ENCODE measurements at regions not wholly inside any gene's neighbourhood (a gene's known extent, or its start where the extent isn't known, plus 50 kb on each side); places are given as distances from the start of the nearest gene placed in this dataset.
"Not testable (repeated sequence)": the region's sequence is repeated elsewhere in the genome, so short reads cannot be mapped to it uniquely, and the experiment has no call there.

DNA sequence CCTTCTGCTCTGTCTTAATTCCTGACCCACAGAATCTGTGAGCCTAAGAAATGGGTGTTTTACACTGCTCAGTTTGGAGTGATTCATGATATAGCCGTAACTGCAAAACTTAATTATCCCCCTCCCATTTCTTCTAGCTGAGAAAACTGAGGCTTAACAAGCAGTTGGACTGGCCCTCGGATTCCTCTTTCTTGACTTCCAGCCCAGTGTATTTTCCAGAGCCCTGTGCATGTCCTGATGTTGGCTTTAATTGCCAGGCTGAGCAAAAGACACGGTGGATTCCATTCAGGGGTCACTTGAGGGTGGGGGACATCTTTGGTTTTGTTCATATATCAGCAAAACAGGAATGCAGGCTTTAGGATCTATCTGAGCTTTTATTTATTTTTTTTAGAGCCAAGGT is 489.8 kb downstream of the TYW1 start:
- no peak for DNase-seq

DNA sequence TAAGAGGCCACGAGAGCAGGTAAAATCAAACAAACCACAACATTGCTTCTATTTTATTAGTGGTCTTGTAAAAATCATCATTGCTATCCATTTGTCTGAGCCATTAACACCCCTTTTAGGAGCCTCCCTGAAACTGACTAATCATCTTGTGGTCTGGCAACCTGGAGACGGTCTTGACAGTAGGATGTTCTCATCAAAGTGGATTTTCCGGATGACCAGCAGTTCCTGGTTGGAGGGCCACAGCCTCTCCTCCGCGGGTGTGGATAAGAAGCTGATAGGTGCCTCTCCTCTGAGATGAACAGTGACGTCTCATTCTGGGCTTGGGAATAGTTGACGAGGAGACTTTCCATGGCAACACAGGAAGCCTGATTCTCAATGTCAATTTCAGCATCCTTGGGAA is 490.7 kb downstream of the TYW1 start:
- no peak for DNase-seq

DNA sequence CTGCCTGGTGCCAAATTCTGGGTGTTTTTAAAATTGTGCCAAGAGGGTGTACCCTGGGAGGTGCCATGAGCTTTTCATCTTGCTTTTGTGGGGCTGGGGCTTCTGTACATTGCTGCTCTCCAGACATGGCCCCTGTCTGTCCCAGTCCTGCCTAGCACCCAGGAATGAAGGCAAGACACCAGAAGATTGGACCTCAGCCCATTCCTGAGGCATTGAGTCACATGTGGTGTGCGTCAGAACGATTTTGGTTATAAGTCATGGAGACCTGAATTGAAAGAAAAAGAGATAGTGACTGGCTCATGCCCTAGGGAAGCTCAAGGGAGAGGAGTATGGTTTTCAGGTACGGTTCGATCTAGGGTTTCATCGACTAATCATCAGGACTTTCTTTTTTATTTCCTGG is 493.2 kb downstream of the TYW1 start:
- no peak for DNase-seq

DNA sequence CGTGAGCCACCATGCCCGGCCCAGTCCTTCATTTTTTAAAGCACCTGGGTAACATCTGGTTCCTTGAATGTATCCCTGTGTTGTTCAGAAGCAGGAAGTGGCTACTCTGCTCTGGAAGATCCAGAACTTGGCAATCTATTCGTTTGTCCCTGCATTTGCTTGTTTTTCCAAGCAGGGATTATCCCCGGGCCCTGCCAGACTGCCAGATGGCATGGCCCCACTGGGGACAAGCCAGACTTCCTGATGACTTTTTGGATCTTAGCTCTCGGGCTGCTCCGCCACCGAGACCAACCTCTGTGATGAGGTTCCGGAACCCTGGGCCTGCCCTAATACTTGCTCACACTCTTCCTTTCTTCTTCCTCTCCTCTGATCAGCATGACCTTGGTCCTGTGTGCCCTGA is 496.7 kb downstream of the TYW1 start:
- DNase-seq: no peak

DNA sequence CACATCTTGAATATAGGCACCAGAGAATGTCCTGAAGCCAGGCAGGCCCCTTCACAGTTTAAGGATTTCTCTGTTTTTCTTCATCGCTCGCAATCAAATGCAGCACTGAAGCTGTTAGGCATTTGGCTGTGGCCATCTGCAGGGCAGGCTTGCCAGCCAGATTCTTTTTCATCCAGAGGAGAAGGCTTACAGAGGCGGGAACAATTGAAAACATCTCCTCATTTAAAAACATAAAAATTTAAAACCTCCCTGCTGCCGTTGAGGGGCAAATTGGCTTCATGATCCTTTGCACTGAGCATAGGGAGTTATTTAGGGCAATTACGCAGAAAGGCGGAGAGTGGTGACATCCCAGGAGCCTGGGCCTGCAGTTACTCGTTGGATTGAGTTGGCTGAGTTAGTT is 500.0 kb downstream of the TYW1 start:
- no peak for DNase-seq

DNA sequence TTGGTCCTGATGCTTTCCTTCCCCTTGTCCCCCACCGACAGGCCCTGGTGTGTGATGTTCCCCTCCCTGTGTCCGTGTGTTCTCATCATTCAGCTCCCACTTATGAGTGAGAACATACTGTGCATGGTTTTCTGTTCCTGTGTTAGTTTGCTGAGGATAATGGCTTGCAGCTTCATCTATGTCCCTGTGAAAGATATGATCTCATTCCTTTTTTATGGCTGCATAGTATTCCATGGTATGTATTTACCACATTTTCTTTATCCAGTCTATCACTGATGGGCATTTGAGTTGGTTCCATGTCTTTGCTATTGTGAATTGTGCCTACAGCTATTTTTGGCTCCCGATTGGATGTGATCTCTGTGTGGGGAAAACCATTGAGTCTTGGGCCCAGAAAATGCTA is 501.3 kb downstream of the TYW1 start:
- not testable (repeated sequence) for DNase-seq

DNA sequence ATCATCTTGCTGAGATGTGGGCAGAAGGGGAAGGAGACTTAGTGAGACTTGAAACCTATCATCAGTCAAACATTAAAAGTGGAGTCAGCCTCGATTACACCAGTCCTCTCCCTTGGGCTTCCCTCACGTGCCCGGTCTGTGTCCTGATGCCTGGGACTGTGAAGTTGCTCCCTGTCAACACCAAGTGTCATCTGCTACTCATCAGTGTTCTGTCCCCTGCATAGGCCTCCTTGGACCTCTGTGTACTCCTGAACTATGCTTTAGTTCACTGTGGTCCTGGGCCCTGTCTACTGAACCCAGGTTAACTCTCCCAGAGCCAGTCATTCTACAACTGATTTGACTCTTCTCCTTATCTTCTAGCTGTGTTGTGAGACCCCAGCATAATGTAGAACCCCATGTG is 506.3 kb downstream of the TYW1 start:
- DNase-seq: no peak

DNA sequence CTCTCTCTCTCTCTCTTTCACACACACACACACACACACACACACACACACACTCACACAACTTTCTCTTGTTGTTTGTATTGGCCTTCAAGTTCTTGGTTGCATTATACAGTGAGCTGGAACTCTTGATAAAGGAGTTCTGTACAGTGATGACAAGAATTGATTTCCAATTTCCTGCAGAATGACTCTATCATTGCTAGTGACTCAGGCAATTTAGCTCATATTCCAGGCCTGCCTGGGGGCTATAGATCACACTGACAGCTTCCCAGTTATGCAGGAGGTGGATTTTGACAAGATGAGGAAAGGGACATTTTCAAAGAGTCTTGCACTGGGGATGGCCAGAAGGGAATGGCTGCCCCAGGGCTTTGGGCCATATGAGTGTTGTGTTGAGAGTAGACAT is 508.8 kb downstream of the TYW1 start:
- no peak for DNase-seq

DNA sequence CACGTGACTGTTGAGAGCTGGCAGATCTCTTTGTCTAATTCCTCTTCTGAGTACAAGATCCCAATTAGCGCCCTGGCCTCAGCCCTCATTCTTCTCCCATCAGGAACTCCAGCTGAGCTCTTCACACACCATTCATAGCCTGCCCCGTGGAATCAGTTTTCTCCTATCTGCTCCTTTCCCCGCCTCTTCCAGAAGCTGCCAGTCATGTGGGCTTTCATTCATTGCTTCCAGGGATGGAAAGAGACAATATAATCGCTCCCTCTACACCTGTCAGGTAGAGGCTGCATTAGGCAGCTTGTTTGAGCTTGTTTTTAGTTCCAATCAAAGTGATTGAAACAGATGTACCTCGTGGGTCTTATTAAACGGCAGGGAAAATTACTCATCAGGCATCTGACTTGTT is 515.8 kb downstream of the TYW1 start:
- DNase-seq: no peak

DNA sequence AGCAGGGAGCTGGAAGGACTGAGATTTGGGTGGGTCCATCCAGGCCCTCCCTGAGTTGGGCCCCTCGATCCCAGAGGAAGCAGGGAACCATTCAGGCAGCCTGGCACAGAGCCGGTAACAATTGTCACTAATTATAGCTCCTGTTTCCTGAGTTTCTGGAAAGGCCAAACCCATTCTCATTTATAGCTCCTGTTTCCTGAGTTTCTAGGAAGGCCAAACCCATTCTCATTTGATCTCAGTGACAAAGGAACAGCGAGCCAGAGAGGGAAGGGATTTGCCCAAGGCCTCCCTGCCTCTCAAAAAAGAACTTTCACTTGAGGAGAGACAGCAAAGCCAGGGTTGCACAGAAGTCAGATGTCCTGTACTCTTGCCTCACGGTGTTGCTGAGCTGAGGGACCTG is 521.9 kb downstream of the TYW1 start:
- no peak for DNase-seq

DNA sequence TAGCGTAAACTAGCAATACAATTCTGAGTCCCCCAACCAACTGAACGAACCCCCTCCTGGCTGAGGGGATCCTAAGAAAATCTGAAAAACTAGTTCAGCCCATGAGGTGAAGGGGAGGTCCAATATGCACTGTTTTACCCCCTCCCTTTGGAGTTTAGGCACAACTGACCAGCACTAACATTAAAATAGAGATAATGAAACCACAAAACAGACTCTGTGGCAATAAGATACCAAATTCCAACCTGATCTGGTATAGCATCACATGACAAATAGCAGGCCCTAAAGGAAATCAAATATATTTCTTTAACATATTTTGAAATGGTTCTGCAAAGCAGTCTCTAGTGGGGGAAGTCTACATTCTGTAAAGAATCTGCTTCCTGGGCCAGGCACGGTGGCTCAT is 522.5 kb downstream of the TYW1 start:
- DNase-seq: no peak

DNA sequence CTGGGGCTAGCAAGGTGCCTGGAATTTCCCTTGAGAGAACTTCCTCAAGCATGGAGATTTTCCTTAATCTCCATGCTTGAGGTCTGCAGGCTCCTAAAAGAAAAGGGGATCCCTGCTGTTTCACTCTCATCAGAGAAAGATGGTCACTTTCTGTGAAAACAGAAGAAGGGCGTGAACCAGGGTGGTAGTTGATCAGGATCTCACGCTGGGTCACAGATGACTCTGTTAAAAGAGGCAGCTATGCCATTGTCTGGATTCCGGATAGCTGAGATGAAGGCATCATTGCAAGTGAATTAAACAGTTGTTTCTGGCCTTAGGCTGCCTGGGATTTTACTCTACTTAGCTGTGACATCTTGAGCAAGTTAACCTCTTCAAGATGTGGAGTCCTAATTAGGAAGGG is 525.9 kb downstream of the TYW1 start:
- DNase-seq: no peak

DNA sequence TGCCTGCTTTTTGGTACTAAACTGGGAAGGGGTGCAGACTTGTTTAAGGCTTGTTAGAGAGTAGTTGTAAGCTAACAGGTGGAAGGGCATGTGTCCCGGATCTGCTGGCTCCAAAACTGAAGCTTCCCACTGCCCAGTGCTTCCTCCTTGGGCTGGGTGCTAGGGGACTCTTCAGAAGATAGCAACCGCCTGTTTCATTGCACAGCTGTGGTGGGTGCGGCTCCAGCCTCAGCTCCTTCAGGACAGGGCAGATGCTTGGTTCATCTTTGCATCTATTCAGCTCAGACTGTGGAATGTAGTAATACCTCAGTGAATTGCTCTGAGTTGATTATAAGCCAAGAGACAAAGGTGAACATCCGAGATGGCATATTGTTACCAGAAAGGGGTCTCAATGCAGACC is 527.1 kb downstream of the TYW1 start:
- no peak for DNase-seq

DNA sequence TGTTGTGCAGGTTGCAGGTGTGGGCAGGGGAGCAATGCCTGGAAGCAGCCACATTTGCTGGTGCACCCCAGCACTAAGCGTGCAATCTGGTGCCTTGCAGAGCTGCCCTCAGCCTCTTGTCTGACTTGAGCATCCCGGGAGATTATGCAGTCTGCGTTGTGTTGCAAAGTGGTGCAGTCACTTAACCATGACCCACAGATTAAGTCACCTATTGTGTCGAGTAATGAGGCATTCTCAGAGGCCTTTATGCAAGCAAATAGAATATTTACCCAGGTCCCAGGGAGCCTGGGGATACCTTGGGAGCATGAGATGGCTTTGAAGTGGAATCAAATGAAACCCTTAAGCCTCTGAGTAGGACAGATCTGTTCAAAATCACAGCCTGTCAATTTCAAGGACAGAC is 529.0 kb downstream of the TYW1 start:
- no peak for DNase-seq

DNA sequence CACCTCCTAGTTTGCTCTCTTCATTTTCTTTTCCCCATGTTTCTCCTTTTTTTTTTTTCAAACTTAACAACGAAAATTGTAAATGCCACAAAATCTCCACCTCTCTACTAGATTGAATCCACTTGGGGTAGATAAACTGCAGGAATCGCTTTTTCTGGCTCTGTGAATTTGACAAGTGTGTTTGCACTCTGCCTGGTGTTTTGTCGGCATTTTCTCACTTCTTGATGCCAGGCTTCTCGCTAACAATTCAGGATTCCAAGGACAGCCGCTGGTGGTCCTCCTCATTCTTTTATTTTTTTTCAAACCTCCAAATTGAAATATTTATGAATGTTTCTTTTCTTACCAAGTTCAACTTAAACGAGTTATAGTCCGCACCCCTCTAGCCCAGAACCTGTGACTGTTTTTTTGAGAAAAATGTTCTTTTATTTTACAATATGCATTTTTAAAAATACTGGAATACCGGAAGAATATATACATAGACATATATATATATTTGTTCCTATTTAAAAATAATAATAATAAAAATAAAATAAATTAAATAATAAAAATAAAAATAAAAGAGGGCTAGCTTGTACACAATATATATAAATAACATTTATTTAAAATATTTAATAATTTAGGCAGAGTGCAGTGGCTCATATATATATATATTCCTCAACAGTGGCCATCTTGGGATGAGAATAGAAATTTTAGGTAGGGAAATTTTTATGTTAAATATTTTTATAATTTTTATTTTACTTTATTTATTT is 538.8 kb downstream of the TYW1 start:
- DNase-seq: no peak

DNA sequence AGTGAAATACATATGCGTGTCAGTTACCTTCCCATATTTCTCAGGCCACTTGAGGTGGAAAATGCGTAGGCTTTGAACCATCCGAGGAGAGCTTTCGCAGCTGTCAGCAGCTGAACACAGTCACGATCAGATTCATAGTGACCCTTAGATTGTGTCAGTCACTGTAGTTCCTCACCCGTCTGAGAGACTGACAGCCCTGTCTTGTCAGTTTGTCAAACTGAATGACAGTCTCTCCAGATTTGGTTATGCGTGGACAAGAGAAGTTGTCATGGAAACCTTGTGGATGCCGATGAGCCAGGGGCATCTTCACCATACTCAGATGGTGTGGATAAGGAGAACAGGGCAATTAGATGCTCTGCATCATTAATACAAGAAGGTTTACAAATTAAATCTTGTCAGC is 546.3 kb downstream of the TYW1 start:
- no peak for DNase-seq

DNA sequence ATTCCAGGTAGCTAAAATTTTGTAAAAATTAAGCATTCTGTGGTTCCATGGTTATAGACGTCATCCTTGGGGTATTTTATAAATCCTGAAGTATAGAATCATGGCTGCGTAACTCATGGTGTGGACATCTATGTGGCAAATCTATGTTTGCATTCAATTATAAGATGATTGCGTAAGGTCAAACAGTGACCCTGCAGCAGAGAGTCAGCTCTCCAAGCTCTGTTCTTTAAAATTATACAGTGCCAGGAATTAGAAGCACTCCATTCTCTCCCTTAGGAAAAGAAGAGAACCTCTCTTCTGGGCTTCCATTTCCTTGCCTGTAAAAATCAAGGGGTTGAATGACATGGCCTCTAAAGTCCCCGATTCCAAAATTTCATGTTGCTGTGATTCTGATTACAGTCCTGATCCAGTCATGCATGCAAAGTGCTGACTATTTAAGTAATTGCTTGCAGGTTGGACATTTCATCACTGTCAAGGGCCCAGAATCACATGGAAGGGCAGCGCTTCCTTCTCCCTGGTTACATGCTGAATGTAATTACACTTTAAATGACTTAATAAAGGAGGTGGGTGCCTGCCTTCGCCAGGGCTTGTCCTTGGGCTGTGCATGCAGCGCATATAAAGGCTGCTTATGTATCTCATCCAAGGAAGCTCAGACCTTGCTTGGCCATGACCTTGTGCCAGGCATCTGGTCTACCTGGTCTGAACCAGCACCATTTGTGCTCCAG is 550.7 kb downstream of the TYW1 start:
- no peak for DNase-seq

DNA sequence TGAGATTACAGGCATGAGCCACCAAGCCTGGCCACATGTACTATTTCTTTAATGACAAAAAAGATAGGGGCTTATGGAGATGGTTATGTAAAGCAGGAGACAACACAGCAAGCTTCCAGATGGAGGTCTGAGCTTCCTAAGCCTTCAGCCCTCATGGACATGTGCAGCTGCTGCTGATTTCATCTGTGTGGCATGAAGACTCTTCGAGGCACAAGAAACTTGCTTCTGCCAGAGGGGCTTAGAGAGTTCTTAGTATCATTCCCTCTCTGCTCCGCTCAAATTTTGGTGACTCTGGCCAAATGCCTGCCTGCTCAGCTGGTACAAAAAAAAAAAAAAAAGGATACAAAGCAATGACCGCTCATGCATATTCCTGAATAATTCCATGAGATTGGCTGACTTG is 552.5 kb downstream of the TYW1 start:
- DNase-seq: no peak

DNA sequence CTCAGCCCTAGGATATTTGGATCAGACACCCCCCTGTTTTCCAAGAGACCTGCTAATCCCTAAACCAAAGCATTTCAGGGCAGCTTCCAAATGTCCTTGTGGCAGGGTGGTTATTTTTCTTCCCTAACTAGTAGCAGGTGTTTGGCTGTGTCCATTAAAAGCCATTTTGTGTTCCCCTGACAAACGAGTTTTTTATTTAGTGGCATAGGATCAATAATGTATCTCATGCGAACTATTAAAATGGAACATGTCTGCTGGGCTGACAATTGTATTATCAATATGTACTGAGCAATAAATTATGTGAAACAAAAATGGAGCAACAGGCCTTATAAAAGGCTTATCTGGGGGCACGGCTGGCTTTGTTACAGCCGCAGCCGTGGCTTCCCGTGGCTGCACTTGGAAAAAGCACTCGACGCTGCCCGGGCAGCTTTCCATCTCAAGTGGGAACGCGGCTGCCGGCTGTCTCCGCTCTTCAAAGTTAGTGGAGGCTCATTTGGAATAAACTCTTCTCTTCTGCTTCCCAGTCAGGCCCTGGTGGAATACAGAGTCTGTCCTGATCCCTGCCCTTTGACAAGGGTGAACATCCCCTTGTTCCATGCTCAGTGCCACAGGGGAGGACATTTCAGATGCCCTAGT is 554.3 kb downstream of the TYW1 start:
- DNase-seq: no peak

DNA sequence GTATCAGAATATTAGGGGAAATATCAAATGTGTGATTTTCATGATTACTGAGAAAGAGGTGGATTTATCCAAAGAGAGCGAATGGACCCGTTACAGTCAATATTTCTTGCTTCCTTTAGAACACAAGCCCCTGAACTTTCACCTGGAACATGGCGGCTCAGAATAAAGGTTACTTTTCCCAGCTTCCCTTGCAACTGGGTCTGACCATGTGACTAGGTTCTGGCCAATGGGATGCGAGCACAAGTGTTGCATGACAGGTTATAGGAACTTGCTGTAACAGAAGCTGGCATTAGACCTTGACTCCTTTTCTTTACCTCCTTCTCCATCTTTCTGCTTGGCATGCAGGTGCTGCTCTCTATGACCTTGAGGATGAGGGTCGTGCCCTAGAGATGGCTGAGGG is 556.1 kb downstream of the TYW1 start:
- DNase-seq: no peak

DNA sequence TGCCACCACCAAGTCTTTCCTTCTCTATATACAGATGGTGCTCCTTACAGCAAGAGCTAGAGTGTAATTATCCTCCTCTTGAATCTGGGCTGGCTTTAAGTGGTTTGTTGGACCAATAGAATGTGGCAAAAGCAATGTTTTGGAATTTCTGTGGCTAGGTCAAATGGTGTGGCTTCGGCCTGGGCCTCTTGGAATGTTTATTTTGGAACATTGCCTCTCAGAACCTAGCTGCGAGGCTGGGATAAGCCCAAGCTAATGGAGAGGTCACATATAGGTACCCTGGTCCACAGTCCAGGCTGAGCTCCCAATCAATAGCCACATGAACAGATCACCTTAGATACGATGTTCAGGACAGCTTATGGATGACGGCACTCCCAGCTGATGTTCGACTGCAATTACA is 556.7 kb downstream of the TYW1 start:
- DNase-seq: no peak

DNA sequence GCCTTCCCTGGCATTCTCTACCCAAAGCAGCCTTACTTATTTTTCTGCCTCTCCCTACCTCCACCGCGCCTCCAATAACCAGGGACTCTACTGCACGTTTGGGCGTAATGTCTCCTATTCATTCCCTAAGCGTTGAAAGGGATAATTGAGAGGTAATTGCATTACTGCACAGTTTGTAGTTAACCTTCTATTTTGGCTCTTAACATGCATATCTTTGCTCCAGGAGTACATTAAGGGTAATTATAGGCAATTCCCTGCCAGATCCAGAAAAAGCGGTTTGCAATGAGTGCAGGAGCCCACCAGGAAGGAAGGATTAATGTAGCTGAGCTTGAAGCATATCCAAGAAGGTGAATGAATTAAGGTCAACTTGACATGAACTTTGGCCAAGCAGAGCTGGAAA is 558.4 kb downstream of the TYW1 start:
- no peak for DNase-seq

DNA sequence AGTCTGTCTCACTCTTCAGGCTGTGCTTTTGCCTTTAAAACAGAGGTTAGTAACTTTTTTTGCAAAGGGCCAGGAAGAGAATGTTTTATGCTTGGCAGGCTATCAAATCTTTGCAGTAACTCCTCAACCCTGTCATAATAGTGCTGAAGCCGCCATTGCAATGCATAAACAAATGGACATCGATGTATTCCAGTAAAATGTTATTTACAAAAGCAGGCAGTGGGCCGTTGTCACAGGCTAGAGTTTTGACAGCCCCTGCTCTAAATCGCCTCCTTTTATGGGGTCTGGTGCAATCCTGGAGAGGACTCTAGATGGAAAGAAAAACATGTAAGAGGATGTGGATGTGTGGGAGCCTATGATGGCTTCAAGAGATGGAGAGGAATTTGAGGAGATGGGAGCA is 568.3 kb downstream of the TYW1 start:
- DNase-seq: no peak

DNA sequence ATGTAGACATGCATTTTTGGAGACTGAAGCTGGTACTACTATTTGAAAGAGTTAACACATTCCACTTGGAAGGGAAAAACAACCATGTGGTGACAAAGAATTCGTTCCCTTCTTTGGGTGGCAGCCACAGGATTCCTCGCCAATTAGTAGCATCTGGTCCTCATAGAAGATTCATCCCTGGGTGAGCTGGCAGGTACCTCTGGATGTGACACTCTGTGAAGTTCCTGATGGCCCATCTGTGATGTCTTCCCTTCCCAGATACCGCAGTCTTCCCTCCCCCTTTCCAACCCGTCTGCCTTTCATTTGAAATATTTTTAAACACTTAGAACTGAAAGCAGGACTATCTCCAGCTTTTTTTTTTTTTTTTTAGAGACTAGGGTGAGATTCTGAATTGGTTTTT is 569.5 kb downstream of the TYW1 start:
- no peak for DNase-seq
